DOHH2 (cell line): ENCODE measurements at regions not wholly inside any gene's neighbourhood (a gene's known extent, or its start where the extent isn't known, plus 50 kb on each side); places are given as distances from the start of the nearest gene placed in this dataset.

ENCODE experiments used
- CTCF ChIP-seq: fragments of 200-600 bp; sonication (generic); IDR thresholded peaks from one replicate; pipeline ENCODE4 v1.5.1; 2014; ENCODE audit warnings: antibody characterized with exemption, mild to moderate bottlenecking, low read depth, low read length; ENCODE audit not compliant: poor library complexity, severe bottlenecking
- EZH2phosphoT487 ChIP-seq: fragments of 200-600 bp; sonication (generic); IDR thresholded peaks from 2 replicates; pipeline ENCODE4 v1.6.1; 2017; ENCODE audit warnings: borderline replicate concordance, mild to moderate bottlenecking, antibody characterized with exemption, low read length, moderate library complexity, mixed read lengths

- TF ChIP-seq CTCF (no peak), EZH2phosphoT487 (no peak)
Observed at GRCh38 chr12:114920771-114921554, 237.0 kb upstream of the TBX3 start.
